Heart left ventricle (tissue), 13 donors: ENCODE measurements at regions not wholly inside any gene's neighbourhood (a gene's known extent, or its start where the extent isn't known, plus 50 kb on each side); places are given as distances from the start of the nearest gene placed in this dataset.

Source experiments
- CTCF ChIP-seq, 12 donors: fragments of 200-600 bp; sonication (generic) in 4 of 12; IDR thresholded peaks; one replicate each; pipeline versions ENCODE4 v1.5.0 to v1.8.0; 2018 to 2022; ENCODE audit warnings: antibody characterized with exemption in 12 of 12, mild to moderate bottlenecking in 5 of 12
- POLR2A ChIP-seq, 2 donors: fragments of 450-650 bp; IDR thresholded peaks; one replicate each; pipeline ENCODE4 v1.6.1; 2017; ENCODE audit warnings: antibody characterized with exemption in 2 of 2, mild to moderate bottlenecking in 2 of 2, moderate library complexity in 2 of 2
- donor health status: ischemic (EF 13 %, LVEDD 7.1; RV severe dilation, severe dysfunction).
- donor health status: DM: no; HTN: yes; CAD: no.
- donor health status: DM: no; HTN: no; CAD: no.
- donor health status: ischemic (EF 25% LVEDD 6.9; RV normal size, moderate dysfunction).
- donor health status: ischemic (EF 25% LVEDD 5.7; RV mildly dilated, moderate dysfunction).
- donor health status: ischemic (EF 35%, LVEDD 5.7; RV mildly dilated, moderate dysfunction).
- donor health status: nonischemic (EF 11% LVEDD 7.7; RV severe dilation, severe dysfunction).
- donor health status: DM: yes; HTN: yes; CAD: no.
- donor health status: PGD.
- donor health status: ischemic (EF 29% LVEDD 5.4; RV normal size, mild dysfunction).
- donor health status: nonischemic (EF 23%, LVEDD 6.1; RV moderate dilation, normal function).

GRCh38 chr2:105563000-105563719 is 164.3 kb upstream of the FHL2 start:
- no peak for TF ChIP-seq POLR2A (IDR thresholded peaks at IDR 0.05)
- TF ChIP-seq CTCF (IDR thresholded peaks at IDR 0.05) = no peak
